ENCODE measurements at regions not wholly inside any gene's neighbourhood (a gene's known extent, or its start where the extent isn't known, plus 50 kb on each side); places are given as distances from the start of the nearest gene placed in this dataset.

DNA sequence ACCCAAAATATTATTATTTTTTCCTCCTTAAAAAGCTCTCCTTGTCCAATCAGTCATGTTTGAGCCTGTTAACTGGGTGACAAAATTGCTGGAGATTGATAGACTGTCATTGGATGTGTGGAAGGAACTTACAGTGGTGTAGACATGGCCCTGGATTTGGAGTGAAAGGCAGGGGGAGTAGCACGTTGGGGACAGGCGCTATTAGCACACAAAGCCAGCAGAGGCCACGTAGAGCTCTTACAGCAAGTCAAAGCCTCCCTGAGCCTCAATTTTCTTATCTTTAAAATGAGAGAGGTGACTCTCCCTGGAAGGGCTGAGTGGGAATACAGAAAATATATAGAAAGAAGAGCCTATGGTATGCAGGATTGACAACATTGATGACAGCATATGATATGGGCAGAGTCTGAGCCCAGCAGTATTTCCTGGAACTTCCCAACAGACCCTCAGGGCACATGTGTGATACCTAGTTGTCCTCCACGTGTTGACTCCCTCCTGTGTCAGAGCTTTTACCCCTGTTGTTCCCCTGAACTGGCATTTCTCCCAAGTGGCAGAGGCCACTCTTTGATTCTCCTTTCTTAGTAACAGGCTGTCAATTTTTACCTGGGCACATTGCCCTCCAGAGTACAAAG, 504.9 kb downstream of the VRK1 start:
- intact Hi-C loops (cut with DNase I), result no loop called here
- DNase-seq (ENCODE audit: missing footprints) (no peak), ATAC-seq (no peak)

DNA sequence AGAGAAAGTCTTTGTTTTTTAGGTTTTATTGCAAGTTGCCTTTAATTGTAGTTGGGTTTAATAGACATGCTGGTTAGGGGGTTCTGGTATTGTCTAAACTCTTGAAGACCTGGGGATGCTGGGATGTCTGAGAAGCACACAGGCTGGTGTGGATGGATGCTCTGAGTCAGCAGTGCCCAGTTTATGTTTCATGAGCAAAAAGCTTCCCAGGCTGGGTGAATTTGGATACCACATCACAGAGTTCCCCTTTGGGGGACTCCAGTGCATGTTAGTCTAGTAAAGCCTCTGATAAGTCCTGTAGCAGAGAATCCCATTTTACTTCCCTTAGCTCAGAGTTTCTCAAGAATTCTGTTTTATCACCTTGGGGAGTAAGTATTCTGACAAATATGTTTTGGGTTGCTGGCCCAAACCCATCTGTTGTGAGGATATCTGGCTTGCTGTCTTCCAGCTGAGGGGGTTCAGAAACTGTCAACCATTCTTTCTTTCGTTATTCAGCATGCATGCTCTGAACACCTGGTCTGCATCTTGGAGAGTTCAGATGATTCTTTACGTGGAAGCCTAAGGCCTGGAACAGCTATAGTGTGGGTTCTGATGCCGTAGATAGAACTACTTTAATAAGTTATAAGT, 509.1 kb downstream of the VRK1 start:
- DNase-seq (ENCODE audit: missing footprints) (no peak), ATAC-seq (no peak)
- intact Hi-C loops (cut with DNase I), result no loop called here

DNA sequence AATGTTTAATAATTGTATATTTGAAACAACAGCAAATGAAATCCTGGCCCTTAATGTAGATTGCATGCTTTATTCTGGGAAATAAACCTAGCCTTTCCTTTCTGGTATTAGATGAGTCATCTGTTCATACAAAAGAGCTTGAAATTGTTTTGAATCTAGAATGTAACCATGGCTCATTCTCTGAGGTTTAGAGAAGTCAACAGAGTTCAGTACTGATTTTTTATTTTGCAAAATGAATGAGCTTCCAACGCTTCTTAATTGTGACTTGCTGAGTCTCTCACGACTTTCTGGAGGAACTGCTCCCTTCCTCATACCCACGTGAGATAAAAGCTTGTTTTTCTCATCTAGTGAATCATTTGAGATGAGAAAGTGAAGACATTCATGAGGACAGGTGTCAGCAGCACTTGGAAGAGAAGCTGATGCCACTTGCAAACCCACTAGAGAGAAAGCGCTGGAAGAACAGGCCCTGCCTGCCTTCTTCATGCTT, 509.6 kb downstream of the VRK1 start:
- intact Hi-C loops (cut with DNase I), result no loop called here
- ATAC-seq, result no peak
- no peak for DNase-seq (ENCODE audit: missing footprints)

DNA sequence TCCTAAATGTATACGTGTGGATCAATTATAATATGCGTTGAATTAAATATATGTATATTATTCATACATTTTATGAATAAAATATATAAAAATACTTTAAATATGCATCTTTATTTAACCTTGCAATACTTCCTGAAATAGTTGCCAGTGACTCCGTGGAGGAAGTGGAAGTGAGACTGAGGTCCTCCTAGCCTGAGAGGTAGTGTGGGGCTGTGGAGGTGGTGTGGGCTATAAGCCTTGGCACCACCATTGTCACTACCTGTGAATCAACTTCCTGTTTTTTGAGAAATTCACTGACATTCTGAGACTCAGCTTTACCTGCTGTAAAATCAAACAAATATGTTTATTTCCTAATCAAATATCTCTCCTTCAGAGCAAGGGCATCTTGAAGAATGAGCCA, 514.2 kb downstream of the VRK1 start:
- ATAC-seq (no peak), DNase-seq (ENCODE audit: missing footprints) (no peak)
- intact Hi-C loops (cut with DNase I), result no loop called here

DNA sequence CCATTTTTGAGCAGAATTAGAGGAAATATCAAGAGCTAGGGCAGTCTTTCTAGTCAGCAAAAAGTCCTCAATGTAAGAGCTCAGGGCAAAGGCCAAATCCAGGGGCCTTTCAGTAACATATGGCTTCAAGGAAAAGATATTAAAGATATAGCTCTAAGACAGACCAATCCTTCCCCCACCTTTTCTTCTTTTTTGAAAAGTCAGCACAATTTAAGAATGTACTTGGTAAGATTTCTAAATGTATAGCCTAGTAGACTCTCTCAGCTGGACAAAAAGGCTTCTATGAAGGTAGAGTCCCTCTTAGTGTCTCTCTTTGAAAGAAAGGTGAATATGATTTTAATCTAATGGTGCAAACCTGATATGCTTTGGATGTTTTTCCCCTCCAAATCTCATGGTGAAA, 515.7 kb downstream of the VRK1 start:
- no peak for DNase-seq (ENCODE audit: missing footprints)
- ATAC-seq, result no peak
- intact Hi-C loops (cut with DNase I), result no loop called here

DNA sequence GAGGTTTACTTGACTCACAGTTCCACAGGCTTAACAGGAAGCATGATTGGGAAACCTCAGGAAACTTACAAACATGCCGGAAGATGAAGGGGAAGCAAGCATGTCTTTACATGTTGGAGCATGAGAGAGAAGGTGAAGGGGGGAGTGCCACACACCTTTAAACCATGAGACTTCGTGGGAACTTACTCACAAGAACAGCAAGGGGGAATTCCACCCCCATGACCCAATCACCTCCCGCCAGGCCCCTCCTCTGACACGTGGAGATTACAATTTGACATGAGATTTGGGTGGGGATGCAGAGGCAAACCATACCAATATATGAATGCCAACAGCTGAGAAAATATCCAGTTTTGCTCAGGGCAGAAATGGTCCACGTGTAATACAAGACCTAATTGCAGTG, 518.6 kb downstream of the VRK1 start:
- intact Hi-C loops (cut with DNase I), result no loop called here
- ATAC-seq, result no peak
- no peak for DNase-seq (ENCODE audit: missing footprints)

DNA sequence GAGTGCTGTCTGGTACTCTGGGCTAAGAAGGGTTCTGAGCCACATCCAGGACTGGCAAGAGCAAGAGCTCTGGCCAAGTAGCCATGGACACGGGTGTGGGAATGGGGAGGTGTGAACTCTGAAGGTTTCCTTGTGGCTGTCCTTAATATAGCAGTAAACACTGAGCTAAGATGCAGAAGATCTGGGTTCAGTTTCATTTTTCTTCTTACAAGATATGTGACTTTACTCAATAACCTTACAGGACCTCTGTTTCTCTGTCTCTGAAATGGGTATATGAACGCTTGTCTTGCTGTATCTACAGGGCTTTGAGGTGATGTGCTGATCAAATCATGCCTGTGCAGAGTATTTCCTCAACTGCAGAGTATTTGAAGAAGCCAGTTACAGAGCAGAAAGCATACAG, 521.2 kb downstream of the VRK1 start:
- intact Hi-C loops (cut with DNase I), result no loop called here
- DNase-seq (ENCODE audit: missing footprints) (no peak), ATAC-seq (no peak)

DNA sequence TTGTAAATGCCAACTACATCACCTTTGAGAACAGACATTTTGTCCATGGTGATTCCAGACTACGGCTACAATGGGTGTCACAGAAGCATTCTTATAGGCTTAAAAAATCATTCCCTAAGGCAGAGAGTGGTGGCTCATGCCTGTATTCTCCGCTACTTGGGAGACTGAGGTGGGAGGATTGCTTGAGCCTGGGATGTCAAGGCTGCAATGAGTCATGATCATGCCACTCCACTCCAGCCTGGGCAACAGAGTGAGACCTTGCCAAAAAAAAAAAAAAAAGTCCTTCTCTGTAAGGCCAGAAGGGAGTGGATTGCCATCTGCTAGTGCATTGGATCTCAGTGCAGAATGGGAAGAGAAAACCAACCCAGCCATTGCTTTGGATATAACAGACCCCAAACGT, 522.5 kb downstream of the VRK1 start:
- intact Hi-C loops (cut with DNase I), result no loop called here
- no peak for DNase-seq (ENCODE audit: missing footprints)
- no peak for ATAC-seq

DNA sequence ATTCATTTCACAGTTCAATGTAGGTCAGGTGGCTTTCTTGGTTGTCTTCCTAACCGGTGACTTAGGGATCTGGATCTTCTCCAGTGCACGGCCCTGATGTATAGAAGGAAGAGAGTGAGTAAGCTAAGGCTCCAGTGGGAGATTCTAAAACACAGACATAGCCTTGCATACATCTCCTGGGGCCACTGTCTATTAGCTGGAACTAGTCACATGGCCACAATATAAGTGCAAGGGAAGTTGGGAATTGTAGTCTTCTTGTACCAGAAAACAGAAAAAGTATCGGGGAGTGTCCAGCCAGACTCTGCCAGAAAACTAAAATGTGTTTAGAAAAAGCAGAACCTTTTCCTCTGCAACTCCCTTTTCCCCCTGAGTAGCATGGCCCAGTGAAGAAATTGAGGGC, 531.6 kb downstream of the VRK1 start:
- intact Hi-C loops (cut with DNase I), result no loop called here
- ATAC-seq, result no peak

DNA sequence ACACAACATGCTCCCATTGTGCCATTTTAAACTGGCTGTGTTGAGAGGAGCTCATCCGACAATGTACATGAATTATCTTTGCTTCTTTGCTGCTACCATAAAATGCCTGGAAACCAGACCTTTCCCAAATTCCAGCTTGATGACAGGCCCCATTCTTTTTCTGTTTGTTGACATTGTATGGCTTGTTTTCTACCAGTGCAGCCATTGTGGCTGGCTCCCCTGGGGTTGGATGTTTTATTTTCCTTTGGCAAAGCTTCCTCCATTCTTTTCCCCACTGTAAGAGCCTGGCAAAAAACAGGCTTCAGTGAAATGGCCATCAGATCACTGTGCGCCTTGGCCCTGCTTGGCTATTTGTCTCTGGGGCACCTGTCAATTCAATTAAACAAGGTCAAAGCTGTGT, 532.5 kb downstream of the VRK1 start:
- ATAC-seq, result no peak
- no peak for DNase-seq (ENCODE audit: missing footprints)
- intact Hi-C loops (cut with DNase I), result no loop called here

More for the DNA sequence above, 531.6 kb downstream of the VRK1 start:
- no peak for DNase-seq (ENCODE audit: missing footprints)

DNA sequence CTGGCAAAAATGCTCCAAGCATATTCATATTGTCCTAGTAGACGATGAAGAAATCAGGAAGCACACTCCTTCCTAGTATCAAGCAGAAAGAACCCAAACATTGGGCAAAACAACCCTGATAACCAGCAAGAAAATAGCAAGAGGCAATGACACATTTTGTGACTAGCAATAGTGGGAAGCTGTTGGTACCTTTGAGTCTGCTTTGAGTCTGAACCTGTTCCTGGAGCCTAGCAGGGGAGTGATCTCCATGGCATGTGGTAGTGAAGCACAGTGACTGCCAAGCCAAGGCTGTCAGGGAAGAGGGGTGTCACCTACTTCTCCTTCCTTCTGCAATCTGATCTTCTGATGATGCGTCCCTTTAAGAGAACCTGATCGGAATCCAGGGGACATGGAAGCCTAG, 533.9 kb downstream of the VRK1 start:
- intact Hi-C loops (cut with DNase I), result no loop called here
- ATAC-seq (no peak), DNase-seq (ENCODE audit: missing footprints) (no peak)

DNA sequence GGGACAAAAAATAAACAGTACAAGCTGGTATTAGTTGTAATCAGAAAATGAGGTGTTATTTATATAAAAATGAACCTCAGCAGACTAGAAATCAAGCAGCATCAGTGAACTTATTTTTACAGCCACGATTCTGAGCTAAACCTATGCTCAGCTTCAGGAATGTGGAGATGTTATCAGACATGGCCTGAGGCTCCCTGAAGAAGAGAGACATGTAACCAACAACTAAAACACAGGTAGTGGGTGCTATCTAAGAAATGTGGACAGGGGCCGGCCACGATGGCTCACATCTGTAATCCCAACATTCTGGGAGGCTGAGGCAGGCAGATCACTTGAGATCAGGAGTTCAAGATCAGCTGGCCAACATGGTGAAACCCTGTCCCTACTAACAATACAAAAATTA, 534.3 kb downstream of the VRK1 start:
- ATAC-seq, result no peak
- intact Hi-C loops (cut with DNase I), result no loop called here
- DNase-seq (ENCODE audit: missing footprints), result no peak

DNA sequence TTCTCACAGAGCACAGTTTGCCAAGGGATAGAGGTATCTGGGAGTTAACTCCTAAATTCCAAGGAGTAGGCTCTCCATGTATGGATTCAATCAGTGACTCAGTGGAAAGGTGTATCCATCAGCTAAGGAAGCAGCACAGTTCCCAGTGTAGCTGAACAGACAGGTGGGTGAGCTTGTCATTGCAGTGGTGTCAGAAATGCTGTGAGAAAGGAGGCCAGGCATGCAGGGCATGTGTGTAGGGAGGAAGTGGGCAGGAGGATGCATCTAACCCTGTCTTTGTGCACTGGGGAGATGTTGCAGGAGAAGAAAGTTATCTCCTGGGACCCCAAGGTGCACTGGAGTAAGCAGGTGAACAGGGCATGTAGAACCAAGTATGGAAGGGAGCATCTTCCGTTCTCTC, 539.0 kb downstream of the VRK1 start:
- DNase-seq (ENCODE audit: missing footprints) (no peak), ATAC-seq (no peak)
- intact Hi-C loops (cut with DNase I), result no loop called here

DNA sequence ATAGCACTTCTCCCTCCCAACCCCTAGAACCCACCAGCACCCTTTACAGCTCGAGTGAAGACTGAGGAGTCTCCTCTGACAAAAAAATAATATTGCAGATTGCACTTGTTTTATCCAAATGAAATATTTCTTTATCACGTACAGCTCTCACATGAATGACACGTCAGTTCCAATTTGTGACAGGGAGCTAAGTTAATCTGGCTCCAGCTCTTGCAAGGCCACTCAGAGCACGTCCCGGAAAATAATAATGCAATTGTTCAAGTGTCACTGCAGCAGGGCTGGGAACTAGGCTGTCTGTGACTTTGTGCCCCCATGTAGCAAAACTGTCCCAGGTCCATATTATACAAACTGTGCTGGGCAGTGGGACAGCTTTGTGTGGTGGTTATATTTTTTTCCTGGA, 539.6 kb downstream of the VRK1 start:
- no peak for ATAC-seq
- DNase-seq (ENCODE audit: missing footprints), result no peak
- intact Hi-C loops (cut with DNase I), result no loop called here

DNA sequence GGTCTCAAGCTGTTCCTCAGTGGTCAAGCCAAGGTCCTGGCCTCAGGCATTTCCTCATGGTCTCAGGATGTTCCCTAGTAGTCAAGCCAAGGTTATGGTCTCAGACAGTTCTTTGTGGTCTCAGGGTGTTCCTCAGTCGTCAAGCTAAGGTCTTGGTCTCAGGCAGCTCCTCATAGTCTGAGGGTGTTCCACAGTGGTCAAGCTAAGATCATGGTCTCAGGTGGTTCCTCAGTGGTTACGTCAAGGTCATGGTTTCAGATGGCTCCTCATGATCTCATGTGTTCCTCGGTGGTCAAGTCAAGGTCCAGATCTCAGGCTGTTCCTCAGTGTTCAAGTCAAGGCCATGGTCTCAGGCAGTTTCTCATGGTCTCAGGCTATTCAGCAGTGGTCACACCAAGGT, 540.1 kb downstream of the VRK1 start:
- DNase-seq (ENCODE audit: missing footprints) (no peak), ATAC-seq (no peak)

DNA sequence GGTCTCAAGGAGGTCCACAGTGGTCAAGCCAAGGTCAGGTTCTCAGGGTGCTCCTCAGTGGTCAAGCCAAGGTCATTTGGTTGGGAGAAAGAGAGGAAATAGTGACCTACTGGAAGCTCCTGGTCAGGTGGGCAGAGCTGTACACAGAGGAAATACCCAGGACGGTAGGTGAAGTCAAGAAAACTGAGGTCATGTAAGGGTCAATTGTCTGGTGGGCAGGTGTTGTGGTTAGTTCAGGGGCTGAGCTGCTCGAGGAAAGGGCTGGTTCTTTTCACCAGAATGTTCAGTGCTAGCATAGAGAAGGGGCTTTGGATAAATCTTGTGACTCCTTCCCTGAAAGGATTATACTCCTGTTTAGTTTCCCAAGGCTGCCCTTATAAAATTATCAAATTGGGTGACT, 540.5 kb downstream of the VRK1 start:
- ATAC-seq, result no peak
- no peak for DNase-seq (ENCODE audit: missing footprints)
- intact Hi-C loops (cut with DNase I), result no loop called here

More for the DNA sequence above, 540.1 kb downstream of the VRK1 start:
- intact Hi-C loops (cut with DNase I), result no loop called here

DNA sequence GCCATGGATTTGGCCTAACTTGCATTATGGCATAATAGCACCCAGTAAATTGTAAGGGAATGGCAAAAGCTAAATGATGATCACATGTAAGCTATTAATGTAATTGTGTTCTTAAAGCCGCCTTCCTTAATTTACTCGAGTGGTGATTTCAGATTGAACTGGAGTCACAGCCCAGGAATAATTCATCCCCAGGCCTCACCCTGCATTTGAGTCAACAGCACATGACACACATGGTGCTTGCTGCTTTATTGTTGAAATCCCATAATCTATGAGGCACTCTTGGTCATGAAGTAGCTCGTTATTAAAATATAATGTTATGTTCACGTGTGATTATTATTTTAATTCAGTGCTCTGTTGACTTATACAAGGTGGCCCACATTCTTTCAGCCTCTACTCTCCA, 547.5 kb downstream of the VRK1 start:
- ATAC-seq, result no peak
- intact Hi-C loops (cut with DNase I), result no loop called here
- DNase-seq (ENCODE audit: missing footprints), result no peak

DNA sequence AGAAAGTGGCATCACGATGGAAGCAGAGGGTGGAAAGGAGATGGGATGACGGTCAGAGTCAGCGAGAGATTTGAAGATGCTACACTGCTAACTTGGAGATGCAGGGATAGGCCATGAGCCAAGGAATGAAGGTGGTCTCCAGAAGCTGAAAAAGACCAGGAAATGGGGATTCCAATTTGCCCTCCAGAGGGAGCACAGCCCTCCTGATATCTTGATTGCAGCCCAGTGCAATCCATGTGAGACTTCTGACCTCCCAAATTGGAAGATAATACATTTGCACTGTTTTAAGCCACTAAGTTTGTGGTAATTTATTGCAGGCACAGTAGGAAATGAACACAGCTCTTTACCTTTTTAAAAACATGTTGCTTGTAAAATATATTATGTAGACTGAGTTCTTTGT, 549.5 kb downstream of the VRK1 start:
- ATAC-seq (no peak), DNase-seq (ENCODE audit: missing footprints) (no peak)
- intact Hi-C loops (cut with DNase I), result no loop called here

DNA sequence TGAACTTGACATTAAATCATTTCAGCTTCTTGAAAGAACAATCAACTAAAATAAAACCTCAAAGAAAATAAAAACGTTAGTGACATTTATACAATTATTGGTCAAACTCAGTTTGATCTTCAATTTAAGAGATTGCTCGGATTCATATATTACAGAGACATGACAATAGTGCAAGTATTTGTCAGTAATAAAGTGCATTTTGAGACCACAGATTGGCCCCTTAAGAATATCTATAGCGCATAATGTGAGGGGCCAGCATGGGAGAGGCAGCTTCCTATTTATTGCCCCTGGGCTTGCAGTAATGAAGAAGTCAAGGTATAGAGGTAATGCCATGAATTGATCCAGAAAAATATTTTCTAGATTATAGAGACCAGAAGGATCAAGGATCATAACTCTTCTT, 552.3 kb downstream of the VRK1 start:
- ATAC-seq (no peak), DNase-seq (ENCODE audit: missing footprints) (no peak)
- intact Hi-C loops (cut with DNase I), result no loop called here

DNA sequence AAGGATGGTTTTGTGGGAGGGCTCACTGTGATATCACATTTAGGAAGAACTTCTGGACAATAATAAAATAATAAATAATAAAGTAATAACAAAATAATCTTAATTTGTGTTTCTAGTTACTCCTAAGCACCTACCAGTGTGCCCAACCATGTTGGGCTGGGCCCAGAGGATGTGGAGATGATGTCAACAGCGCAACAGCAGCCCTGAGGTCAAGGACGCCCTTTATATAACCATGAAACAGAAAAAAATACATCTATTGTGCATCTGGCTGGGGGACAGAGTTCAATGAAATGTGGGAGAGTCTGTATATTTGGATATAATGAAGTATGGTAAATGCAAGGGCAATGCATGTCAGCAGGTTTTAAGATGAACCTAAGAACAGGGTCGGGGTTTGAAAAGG, 552.8 kb downstream of the VRK1 start:
- intact Hi-C loops (cut with DNase I), result no loop called here

DNA sequence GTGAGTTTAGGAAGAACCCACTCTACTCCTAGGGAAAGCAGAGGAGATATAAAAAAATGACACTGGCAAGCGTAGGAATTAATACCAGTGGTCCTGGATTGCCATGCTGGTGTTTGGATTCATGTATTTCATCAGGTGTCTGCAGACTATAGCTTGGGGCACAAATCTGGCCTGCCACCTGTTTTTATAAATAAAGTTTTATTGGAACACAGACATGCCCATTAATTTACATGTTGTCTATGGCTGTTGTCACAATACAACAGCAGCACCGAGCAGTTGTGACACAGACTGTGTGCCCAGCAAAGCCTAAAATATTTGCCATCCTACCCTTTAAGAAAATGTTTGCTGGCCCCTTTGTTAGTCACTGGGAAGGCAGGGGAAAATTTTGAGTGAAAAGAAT, 553.2 kb downstream of the VRK1 start:
- intact Hi-C loops (cut with DNase I), result no loop called here
- DNase-seq (ENCODE audit: missing footprints), result no peak
- ATAC-seq, result no peak

More for the DNA sequence above, 552.8 kb downstream of the VRK1 start:
- no peak for ATAC-seq
- no peak for DNase-seq (ENCODE audit: missing footprints)

Measured in Right ventricle myocardium inferior (tissue), 1 donor.